A549 (cell line): ENCODE measurements at regions not wholly inside any gene's neighbourhood (a gene's known extent, or its start where the extent isn't known, plus 50 kb on each side); places are given as distances from the start of the nearest gene placed in this dataset.

Experiments used
- CEBPB ChIP-seq, 2 experiments: fragments of >200 bp in 1 of 2; sonication (Bioruptor Twin) in 1 of 2; formaldehyde crosslinking in 1 of 2; IDR thresholded peaks; 2 replicates each; pipeline ENCODE4 v1.6.1; 2012 to 2016
- CHD2 ChIP-seq: fragments of 150-350 bp; IDR thresholded peaks from 2 replicates; pipeline ENCODE4 v1.6.1; 2014; ENCODE audit warnings: low read length; ENCODE audit not compliant: partially characterized antibody
- CHD4 ChIP-seq: fragments of 200-600 bp; sonication (generic); IDR thresholded peaks from 2 replicates; pipeline ENCODE4 v1.6.1; 2016; ENCODE audit warnings: antibody characterized with exemption, mild to moderate bottlenecking, borderline replicate concordance
- EP300 ChIP-seq, 2 experiments: fragments of >200 bp; sonication (Bioruptor Twin); formaldehyde crosslinking; IDR thresholded peaks; 2 replicates in 1 of 2; 3 replicates in 1 of 2; pipeline ENCODE4 v1.6.1; 2016 to 2017
- ESRRA ChIP-seq: fragments of 150-350 bp; IDR thresholded peaks from 2 replicates; pipeline ENCODE4 v1.6.1; 2014; ENCODE audit warnings: mild to moderate bottlenecking, low read length, borderline replicate concordance
- NPAS2 ChIP-seq: fragments of 250-450 bp; sonication (Bioruptor Pico); IDR thresholded peaks from 2 replicates; pipeline ENCODE4 v1.8.0; 2022; ENCODE audit warnings: mild to moderate bottlenecking, moderate library complexity, borderline replicate concordance
- POLR2A ChIP-seq: IDR thresholded peaks from 2 replicates; pipeline ENCODE4 v1.6.1; 2012; ENCODE audit warnings: mild to moderate bottlenecking, low read length
- POLR2AphosphoS2 ChIP-seq: conservative IDR thresholded peaks from 2 replicates; pipeline ENCODE4 v1.6.1; 2012; ENCODE audit warnings: low read length, improper control_type of control experiment, inconsistent platforms
- RCOR1 ChIP-seq: fragments of 150-350 bp; IDR thresholded peaks from 2 replicates; pipeline ENCODE4 v1.6.1; 2014; ENCODE audit warnings: antibody characterized with exemption, low read length, low read depth
- RFX5 ChIP-seq: fragments of 450-650 bp; IDR thresholded peaks from 2 replicates; pipeline ENCODE4 v1.7.1; 2014; ENCODE audit warnings: antibody characterized with exemption, mild to moderate bottlenecking, moderate library complexity
- TP53 ChIP-seq: fragments of 250-450 bp; sonication (Bioruptor Pico); IDR thresholded peaks from 2 replicates; pipeline ENCODE4 v1.5.0; 2021; ENCODE audit warnings: mild to moderate bottlenecking, moderate library complexity
- ZFP36 ChIP-seq: fragments of 450-650 bp; IDR thresholded peaks from 2 replicates; pipeline ENCODE4 v1.6.1; 2014; ENCODE audit warnings: borderline replicate concordance; ENCODE audit not compliant: partially characterized antibody
- TF ChIP-seq, protein P1 (sequence below): fragments of >200 bp; sonication (Bioruptor Twin); formaldehyde crosslinking; IDR thresholded peaks from 3 replicates; pipeline ENCODE4 v1.5.1; 2016

DNA sequence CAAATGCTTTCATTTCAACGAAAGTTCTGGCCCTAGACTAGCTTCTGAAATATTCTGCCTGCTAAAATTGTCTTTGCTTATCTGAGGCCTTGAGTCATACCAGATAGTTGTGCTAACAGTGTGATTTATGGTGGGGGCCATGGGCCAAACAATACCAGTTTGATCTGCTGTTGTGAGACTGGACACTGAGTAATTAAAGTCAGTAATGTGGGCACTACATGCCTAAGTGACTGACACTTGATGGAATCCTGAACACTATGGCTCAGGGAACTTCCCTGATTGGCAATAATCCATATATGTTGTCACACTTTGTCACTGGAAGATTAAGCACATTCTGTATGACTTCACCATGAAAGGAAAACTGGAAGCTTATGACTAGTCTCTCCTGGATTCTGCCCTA is 127.6 kb upstream of the CYLC2 start:
- TF ChIP-seq, protein P1, sequence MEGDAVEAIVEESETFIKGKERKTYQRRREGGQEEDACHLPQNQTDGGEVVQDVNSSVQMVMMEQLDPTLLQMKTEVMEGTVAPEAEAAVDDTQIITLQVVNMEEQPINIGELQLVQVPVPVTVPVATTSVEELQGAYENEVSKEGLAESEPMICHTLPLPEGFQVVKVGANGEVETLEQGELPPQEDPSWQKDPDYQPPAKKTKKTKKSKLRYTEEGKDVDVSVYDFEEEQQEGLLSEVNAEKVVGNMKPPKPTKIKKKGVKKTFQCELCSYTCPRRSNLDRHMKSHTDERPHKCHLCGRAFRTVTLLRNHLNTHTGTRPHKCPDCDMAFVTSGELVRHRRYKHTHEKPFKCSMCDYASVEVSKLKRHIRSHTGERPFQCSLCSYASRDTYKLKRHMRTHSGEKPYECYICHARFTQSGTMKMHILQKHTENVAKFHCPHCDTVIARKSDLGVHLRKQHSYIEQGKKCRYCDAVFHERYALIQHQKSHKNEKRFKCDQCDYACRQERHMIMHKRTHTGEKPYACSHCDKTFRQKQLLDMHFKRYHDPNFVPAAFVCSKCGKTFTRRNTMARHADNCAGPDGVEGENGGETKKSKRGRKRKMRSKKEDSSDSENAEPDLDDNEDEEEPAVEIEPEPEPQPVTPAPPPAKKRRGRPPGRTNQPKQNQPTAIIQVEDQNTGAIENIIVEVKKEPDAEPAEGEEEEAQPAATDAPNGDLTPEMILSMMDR, result no peak
- TF ChIP-seq CHD2 (no peak), ESRRA (no peak), EP300 (IDR thresholded peaks at IDR 0.05) (no peak), CEBPB (IDR thresholded peaks at IDR 0.05) (no peak), POLR2AphosphoS2 (no peak), POLR2A (no peak), RCOR1 (no peak), ZFP36 (no peak), CHD4 (no peak), RFX5 (no peak), NPAS2 (CRISPR knock-in tag) (no peak), TP53 (CRISPR knock-in tag) (no peak)
